ENCODE measurements at regions not wholly inside any gene's neighbourhood (a gene's known extent, or its start where the extent isn't known, plus 50 kb on each side); places are given as distances from the start of the nearest gene placed in this dataset.

DNA sequence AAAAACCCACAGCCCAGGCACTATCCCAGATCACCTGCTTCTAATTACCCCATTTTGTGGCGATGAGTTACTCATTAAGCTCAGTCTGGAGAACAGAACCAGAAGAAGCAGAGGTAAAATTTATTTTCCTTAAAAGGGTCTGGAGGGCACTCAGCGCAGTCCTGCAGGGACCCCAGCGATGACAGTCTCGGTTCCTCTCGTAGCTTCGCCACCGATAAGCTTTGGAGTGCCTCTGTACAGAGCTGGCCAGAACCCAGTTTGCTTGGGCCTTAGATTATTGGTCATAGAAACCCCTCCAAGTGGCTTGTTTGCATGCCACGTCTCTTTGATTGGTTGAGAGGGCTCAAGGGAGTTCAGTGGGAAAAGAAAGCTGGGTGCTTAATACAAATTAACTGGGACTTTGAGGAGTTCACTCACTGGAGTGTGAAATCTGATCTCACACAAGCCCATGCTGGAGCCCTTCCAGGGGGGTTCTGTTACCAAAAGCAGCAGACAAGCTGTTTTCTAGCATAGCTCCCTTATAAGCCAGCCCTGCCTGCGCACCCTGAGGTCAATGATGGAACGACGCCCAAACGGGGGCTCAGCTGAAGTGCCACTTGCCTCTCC, 158.5 kb upstream of the ARID1B start:
- TF ChIP-seq, protein P1, sequence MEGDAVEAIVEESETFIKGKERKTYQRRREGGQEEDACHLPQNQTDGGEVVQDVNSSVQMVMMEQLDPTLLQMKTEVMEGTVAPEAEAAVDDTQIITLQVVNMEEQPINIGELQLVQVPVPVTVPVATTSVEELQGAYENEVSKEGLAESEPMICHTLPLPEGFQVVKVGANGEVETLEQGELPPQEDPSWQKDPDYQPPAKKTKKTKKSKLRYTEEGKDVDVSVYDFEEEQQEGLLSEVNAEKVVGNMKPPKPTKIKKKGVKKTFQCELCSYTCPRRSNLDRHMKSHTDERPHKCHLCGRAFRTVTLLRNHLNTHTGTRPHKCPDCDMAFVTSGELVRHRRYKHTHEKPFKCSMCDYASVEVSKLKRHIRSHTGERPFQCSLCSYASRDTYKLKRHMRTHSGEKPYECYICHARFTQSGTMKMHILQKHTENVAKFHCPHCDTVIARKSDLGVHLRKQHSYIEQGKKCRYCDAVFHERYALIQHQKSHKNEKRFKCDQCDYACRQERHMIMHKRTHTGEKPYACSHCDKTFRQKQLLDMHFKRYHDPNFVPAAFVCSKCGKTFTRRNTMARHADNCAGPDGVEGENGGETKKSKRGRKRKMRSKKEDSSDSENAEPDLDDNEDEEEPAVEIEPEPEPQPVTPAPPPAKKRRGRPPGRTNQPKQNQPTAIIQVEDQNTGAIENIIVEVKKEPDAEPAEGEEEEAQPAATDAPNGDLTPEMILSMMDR (IDR thresholded peaks at IDR 0.05; ENCODE audit: poor library complexity, severe bottlenecking): no peak
- no peak for TF ChIP-seq TAF1 (IDR thresholded peaks at IDR 0.05; ENCODE audit: low read depth)
- TF ChIP-seq EP300 (conservative IDR thresholded peaks at IDR 0.05; ENCODE audit: poor library complexity, severe bottlenecking): no peak
- TF ChIP-seq SMC3 (conservative IDR thresholded peaks at IDR 0.05; ENCODE audit: poor library complexity): no peak
- no peak for TF ChIP-seq EZH2 (IDR thresholded peaks at IDR 0.05; ENCODE audit: borderline replicate concordance, insufficient read depth, low read length, poor library complexity, severe bottlenecking)
- no peak for TF ChIP-seq POLR2AphosphoS5 (IDR thresholded peaks at IDR 0.05)
- no peak for TF ChIP-seq MXI1 (conservative IDR thresholded peaks at IDR 0.05; ENCODE audit: poor library complexity, severe bottlenecking)
- TF ChIP-seq, protein P2, sequence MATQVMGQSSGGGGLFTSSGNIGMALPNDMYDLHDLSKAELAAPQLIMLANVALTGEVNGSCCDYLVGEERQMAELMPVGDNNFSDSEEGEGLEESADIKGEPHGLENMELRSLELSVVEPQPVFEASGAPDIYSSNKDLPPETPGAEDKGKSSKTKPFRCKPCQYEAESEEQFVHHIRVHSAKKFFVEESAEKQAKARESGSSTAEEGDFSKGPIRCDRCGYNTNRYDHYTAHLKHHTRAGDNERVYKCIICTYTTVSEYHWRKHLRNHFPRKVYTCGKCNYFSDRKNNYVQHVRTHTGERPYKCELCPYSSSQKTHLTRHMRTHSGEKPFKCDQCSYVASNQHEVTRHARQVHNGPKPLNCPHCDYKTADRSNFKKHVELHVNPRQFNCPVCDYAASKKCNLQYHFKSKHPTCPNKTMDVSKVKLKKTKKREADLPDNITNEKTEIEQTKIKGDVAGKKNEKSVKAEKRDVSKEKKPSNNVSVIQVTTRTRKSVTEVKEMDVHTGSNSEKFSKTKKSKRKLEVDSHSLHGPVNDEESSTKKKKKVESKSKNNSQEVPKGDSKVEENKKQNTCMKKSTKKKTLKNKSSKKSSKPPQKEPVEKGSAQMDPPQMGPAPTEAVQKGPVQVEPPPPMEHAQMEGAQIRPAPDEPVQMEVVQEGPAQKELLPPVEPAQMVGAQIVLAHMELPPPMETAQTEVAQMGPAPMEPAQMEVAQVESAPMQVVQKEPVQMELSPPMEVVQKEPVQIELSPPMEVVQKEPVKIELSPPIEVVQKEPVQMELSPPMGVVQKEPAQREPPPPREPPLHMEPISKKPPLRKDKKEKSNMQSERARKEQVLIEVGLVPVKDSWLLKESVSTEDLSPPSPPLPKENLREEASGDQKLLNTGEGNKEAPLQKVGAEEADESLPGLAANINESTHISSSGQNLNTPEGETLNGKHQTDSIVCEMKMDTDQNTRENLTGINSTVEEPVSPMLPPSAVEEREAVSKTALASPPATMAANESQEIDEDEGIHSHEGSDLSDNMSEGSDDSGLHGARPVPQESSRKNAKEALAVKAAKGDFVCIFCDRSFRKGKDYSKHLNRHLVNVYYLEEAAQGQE (IDR thresholded peaks at IDR 0.05; ENCODE audit: borderline replicate concordance): no peak

Measured in neural cell (in vitro differentiated cells).